Right lobe of liver (tissue), 6 donors: ENCODE measurements at regions not wholly inside any gene's neighbourhood (a gene's known extent, or its start where the extent isn't known, plus 50 kb on each side); places are given as distances from the start of the nearest gene placed in this dataset.

Source experiments
- ATAC-seq, 4 donors: fragments of 200-7000 bp; cut with Tn5 transposase; one replicate each; pipeline ENCODE4 v1.9.1; 2020; ENCODE audit warnings: mild to moderate bottlenecking in 4 of 4, moderate library complexity in 4 of 4
- DNase-seq, 3 donors: peaks; one replicate each; pipeline ENCODE4 v3.0.0-alpha.2; 2020
- H3K27ac ChIP-seq, 3 donors: fragments of 200-600 bp; one replicate each; pipeline ENCODE4 v1.8.0; 2022
- H3K27me3 ChIP-seq, 2 donors: fragments of 200-600 bp; one replicate each; pipeline ENCODE4 v1.8.0; 2022
- H3K36me3 ChIP-seq, 4 donors: fragments of 200-600 bp; sonication (generic) in 1 of 4; one replicate each; pipeline versions ENCODE4 v1.5.1 to v1.8.0; 2017 to 2022; ENCODE audit warnings: control low read depth in 1 of 4
- H3K4me1 ChIP-seq, 4 donors: fragments of 200-600 bp; sonication (generic) in 1 of 4; one replicate each; pipeline versions ENCODE4 v1.5.1 to v1.8.0; 2017 to 2022; ENCODE audit warnings: control low read depth in 1 of 4
- H3K4me3 ChIP-seq, 3 donors: fragments of 200-600 bp; one replicate each; pipeline ENCODE4 v1.8.0; 2022
- H3K9me3 ChIP-seq, 4 donors: fragments of 200-600 bp; sonication (generic) in 1 of 4; one replicate each; pipeline versions ENCODE4 v1.5.1 to v1.8.0; 2017 to 2022; ENCODE audit warnings: control low read depth in 1 of 4
- POLR2A ChIP-seq: fragments of 450-650 bp; IDR thresholded peaks from one replicate; pipeline ENCODE4 v1.6.1; 2017; ENCODE audit warnings: antibody characterized with exemption, mild to moderate bottlenecking
- WGBS: methylation state at CpG from one replicate; pipeline ENCODE4 v1.1.6; 2018; ENCODE audit warnings: low coverage, low lambda C conversion rate; ENCODE audit not compliant: insufficient coverage; ENCODE audit errors: missing lambda C conversion rate; 5-methylcytosine and 5-hydroxymethylcytosine counted together
- intact Hi-C, 2 donors: fragments of 100-400 bp; cut with DNase I; formaldehyde crosslinking; loops; one replicate each; pipeline versions ENCODE4 v1.11.2 to v1.14.1; 2022
- TF ChIP-seq, protein P1 (sequence below), 4 donors: fragments of 200-600 bp in 3 of 4; fragments of 450-650 bp in 1 of 4; IDR thresholded peaks; one replicate each; pipeline versions ENCODE4 v1.5.1 to v1.8.0; 2016 to 2022; ENCODE audit warnings: antibody characterized with exemption in 4 of 4, mild to moderate bottlenecking in 2 of 4
- donor health status: DM: no; HTN: yes; CAD: no.
- donor health status: DM: no; HTN: no; CAD: no.
- donor health status: DM: no; HTN: no; CAD: no.
- donor health status: DM: no; HTN: yes; CAD: no.
- donor health status: DM: no; HTN: yes; CAD: no.

DNA sequence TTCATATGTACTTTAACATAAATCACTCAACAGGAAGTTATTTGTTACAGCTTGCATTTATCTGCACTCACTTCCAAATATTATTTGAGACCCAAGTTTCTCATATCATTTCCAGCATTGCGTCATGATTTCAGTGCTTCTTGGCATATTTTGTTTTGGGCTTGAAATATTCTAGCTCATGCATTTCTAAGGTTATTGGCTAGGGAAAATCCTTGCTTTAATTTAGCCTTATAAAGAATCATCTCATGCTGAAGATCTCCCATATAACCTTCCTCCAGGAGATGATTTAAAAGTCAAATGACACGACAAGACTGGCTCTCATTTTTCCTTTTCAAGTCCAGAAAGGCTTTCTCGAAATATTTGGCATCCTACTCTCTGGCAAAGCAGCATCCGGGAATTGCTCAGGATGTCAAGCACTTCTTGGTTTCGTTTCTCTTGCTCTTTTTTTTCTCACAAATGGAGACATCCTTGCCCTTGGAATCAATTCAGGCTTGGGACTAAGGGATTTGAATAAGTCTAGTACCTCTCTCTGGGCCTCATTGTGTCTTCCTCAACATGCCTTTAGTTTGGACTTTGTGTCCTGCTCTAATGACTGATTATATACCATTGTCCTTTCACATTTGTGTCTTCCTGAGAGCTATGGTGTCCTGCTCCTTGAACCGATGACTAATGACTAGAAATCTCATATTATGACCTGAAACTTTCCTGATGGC lies 295.0 kb downstream of the RMST start:
- Histone ChIP-seq H3K27me3 (no peaks in the 10 kb centered on the region), H3K4me1 (no peaks in the 10 kb centered on the region), H3K36me3 (no peaks in the 10 kb centered on the region), H3K4me3 (no peak overlapping the region), H3K9me3 (no peaks in the 10 kb centered on the region), H3K27ac (no peak overlapping the region)
- DNase-seq: no peak
- ATAC-seq: no peak
- intact Hi-C loops: no loop called here
- WGBS: 44% methylated on average over 6 of the region's 6 CpGs
- TF ChIP-seq POLR2A: no peak
- TF ChIP-seq, protein P1, sequence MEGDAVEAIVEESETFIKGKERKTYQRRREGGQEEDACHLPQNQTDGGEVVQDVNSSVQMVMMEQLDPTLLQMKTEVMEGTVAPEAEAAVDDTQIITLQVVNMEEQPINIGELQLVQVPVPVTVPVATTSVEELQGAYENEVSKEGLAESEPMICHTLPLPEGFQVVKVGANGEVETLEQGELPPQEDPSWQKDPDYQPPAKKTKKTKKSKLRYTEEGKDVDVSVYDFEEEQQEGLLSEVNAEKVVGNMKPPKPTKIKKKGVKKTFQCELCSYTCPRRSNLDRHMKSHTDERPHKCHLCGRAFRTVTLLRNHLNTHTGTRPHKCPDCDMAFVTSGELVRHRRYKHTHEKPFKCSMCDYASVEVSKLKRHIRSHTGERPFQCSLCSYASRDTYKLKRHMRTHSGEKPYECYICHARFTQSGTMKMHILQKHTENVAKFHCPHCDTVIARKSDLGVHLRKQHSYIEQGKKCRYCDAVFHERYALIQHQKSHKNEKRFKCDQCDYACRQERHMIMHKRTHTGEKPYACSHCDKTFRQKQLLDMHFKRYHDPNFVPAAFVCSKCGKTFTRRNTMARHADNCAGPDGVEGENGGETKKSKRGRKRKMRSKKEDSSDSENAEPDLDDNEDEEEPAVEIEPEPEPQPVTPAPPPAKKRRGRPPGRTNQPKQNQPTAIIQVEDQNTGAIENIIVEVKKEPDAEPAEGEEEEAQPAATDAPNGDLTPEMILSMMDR (IDR thresholded peaks at IDR 0.05): no peak

GRCh38 chr12:97758194-97758501 lies 295.5 kb downstream of the RMST start:
- ATAC-seq: no peak

DNA sequence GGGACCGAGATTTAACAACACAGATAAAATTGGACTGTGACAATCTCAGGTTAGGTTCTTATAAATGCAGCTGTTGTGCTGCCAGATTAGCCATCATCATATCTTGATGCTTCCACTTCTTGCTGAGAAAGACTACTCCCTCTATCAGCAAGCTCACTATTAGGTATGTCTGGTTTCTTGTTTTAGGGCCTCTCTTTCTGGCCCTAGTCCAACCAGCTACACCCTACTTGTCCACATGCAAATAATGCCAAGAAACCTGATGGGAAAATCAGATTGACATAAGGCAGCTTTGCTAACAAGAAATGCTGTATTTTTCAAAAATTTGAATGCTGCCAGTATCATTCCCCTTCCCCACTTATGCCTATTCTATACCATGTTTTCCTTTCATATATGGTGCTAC lies 296.0 kb downstream of the RMST start:
- no peaks in the 10 kb centered on the region for H3K36me3 ChIP-seq
- intact Hi-C loops: no loop called here
- no peak overlapping the region for H3K4me3 ChIP-seq
- no peaks in the 10 kb centered on the region for H3K4me1 ChIP-seq
- TF ChIP-seq POLR2A: no peak
- TF ChIP-seq, protein P1 (IDR thresholded peaks at IDR 0.05): no peak
- WGBS: 57% methylated on average over 1 of the region's 1 CpG
- no peaks in the 10 kb centered on the region for H3K27me3 ChIP-seq
- no peak overlapping the region for H3K27ac ChIP-seq
- ATAC-seq (no peak), DNase-seq (no peak)
- no peaks in the 10 kb centered on the region for H3K9me3 ChIP-seq

More at GRCh38 chr12:97758194-97758501, 295.5 kb downstream of the RMST start:
- intact Hi-C loops: no loop called here
- Histone ChIP-seq H3K36me3 (no peaks in the 10 kb centered on the region), H3K27me3 (no peaks in the 10 kb centered on the region), H3K4me1 (no peaks in the 10 kb centered on the region), H3K4me3 (no peak overlapping the region), H3K27ac (no peak overlapping the region), H3K9me3 (no peaks in the 10 kb centered on the region)
- DNase-seq: no peak
- TF ChIP-seq, protein P1 (IDR thresholded peaks at IDR 0.05): no peak
- TF ChIP-seq POLR2A: no peak
- WGBS: 30% methylated on average over 1 of the region's 1 CpG

GRCh38 chr12:97760601-97761000 lies 298.0 kb downstream of the RMST start:
- intact Hi-C loops: no loop called here
- TF ChIP-seq, protein P1 (IDR thresholded peaks at IDR 0.05): no peak
- TF ChIP-seq POLR2A: no peak
- no peaks in the 10 kb centered on the region for H3K4me1 ChIP-seq
- H3K27me3 ChIP-seq: no peaks in the 10 kb centered on the region
- H3K27ac ChIP-seq: no peak overlapping the region
- H3K36me3 ChIP-seq: no peaks in the 10 kb centered on the region
- 79% methylated on average over 3 of the region's 3 CpGs for WGBS
- DNase-seq (no peak), ATAC-seq (no peak)
- H3K9me3 ChIP-seq: no peaks in the 10 kb centered on the region
- no peak overlapping the region for H3K4me3 ChIP-seq

GRCh38 chr12:97763113-97763512 lies 300.5 kb downstream of the RMST start:
- Histone ChIP-seq H3K4me3 (no peak overlapping the region), H3K4me1 (no peaks in the 10 kb centered on the region), H3K27ac (no peak overlapping the region), H3K27me3 (no peaks in the 10 kb centered on the region), H3K36me3 (no peaks in the 10 kb centered on the region), H3K9me3 (no peaks in the 10 kb centered on the region)
- DNase-seq (no peak), ATAC-seq (no peak)
- TF ChIP-seq, protein P1 (IDR thresholded peaks at IDR 0.05): no peak
- TF ChIP-seq POLR2A: no peak
- WGBS: 56% methylated on average over 6 of the region's 6 CpGs
- intact Hi-C loops: no loop called here
